ENCODE measurements at regions not wholly inside any gene's neighbourhood (a gene's known extent, or its start where the extent isn't known, plus 50 kb on each side); places are given as distances from the start of the nearest gene placed in this dataset.

GRCh38 chr5:175162036-175162435, 281.9 kb downstream of the DRD1 start:
- TF ChIP-seq CTCF (conservative IDR thresholded peaks at IDR 0.05; ENCODE audit: low read depth, low read length) (no peak), EZH2 (IDR thresholded peaks at IDR 0.05; ENCODE audit: borderline replicate concordance, low read depth, low read length, poor library complexity, severe bottlenecking) (no peak)

Measured in A673 (cell line).